Karpas-422 (cell line): ENCODE measurements at regions not wholly inside any gene's neighbourhood (a gene's known extent, or its start where the extent isn't known, plus 50 kb on each side); places are given as distances from the start of the nearest gene placed in this dataset.
A peak's percentile ranks its signal among the peaks of the same experiment; 100 is the strongest.

Source experiments
- DNase-seq: peaks from one replicate; pipeline ENCODE4 v3.0.0-alpha.2; 2015
- H2AFZ ChIP-seq: fragments of 200-600 bp; sonication (generic); 2 replicates; pipeline ENCODE4 v1.6.1; 2014; ENCODE audit warnings: antibody characterized with exemption, low read length, mixed read lengths
- H3K27ac ChIP-seq: fragments of 200-600 bp; sonication (generic); 2 replicates; pipeline ENCODE4 v1.5.1; 2014; ENCODE audit warnings: mild to moderate bottlenecking, low read length, moderate library complexity
- H3K27me3 ChIP-seq: fragments of 200-600 bp; sonication (generic); 2 replicates; pipeline ENCODE4 v1.6.1; 2014; ENCODE audit warnings: low read length, mixed read lengths
- H3K36me3 ChIP-seq: fragments of 200-600 bp; sonication (generic); 2 replicates; pipeline ENCODE4 v1.6.1; 2014; ENCODE audit warnings: low read length, mixed read lengths; ENCODE audit not compliant: insufficient read depth
- H3K4me1 ChIP-seq: fragments of 200-600 bp; sonication (generic); 2 replicates; pipeline ENCODE4 v1.6.1; 2014; ENCODE audit warnings: mild to moderate bottlenecking, low read length, mixed read lengths
- H3K4me2 ChIP-seq: fragments of 200-600 bp; sonication (generic); 2 replicates; pipeline ENCODE4 v1.6.1; 2014; ENCODE audit warnings: low read length, low read depth, mild to moderate bottlenecking; ENCODE audit not compliant: poor library complexity, severe bottlenecking
- H3K4me3 ChIP-seq: fragments of 200-600 bp; sonication (generic); 2 replicates; pipeline ENCODE4 v1.5.1; 2014; ENCODE audit warnings: mild to moderate bottlenecking, antibody characterized with exemption, low read length, mixed read lengths
- H3K79me2 ChIP-seq: fragments of 200-600 bp; sonication (generic); 2 replicates; pipeline ENCODE4 v1.6.1; 2014; ENCODE audit warnings: mild to moderate bottlenecking, low read length, mixed read lengths
- H3K9ac ChIP-seq: fragments of 200-600 bp; sonication (generic); 2 replicates; pipeline ENCODE4 v1.6.0; 2014; ENCODE audit warnings: low read length
- H3K9me2 ChIP-seq: fragments of 200-600 bp; sonication (generic), shearing (Covaris generic); replicated peaks from 2 replicates; pipeline ENCODE4 v1.6.0; 2014; ENCODE audit warnings: mild to moderate bottlenecking, low read length, moderate library complexity; ENCODE audit not compliant: insufficient read depth
- H3K9me3 ChIP-seq: fragments of 300-700, 200-600 bp; sonication (generic); 2 replicates; pipeline ENCODE4 v1.6.1; 2014; ENCODE audit warnings: low read length, mixed read lengths
- H4K20me1 ChIP-seq: fragments of 200-600 bp; sonication (generic); 2 replicates; pipeline ENCODE4 v1.6.1; 2014; ENCODE audit warnings: mild to moderate bottlenecking, antibody characterized with exemption, low read length, low read depth; ENCODE audit not compliant: insufficient read depth

DNA sequence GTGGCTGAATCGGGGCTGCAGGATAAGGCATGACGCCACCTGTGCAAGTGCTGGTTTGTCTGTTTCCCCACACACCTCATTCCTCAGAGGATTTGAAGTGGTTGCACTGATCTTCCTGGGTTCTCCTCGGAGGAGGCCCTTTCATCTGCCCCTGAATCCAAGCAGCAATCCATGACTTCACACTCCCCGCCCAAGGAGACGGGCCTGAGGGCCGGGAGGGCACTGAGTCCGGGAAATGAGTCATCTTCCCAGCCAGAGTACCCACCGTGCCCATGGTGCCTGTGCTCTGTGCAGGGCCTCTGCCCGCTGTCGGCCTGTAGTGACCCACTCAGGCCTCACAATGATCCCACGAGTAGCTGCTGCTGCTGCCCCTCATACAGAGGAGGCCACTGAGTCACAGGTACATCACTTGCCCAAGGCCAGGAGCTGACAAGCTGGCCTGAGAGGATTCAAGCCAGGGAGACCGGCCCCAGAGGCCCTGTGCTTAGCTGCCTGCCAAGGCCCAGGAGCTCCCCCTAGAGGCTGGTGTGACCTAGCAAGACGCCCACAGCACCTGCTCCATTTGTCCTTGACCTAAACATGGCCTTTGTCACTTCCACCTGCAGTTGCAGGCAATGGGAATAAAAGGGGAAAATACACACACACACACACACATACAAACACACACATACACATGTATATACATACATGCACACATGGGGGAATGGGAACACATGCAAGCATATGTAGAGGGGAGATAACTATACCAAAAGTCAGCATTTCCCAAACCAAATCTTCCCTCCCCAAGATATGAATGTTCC is 240.0 kb downstream of the C16orf95 start:
- no peak overlapping the region for H2AFZ ChIP-seq
- no peaks in the 10 kb centered on the region for H3K4me1 ChIP-seq
- DNase-seq: peak; percentile 89
- no peak overlapping the region for H3K9ac ChIP-seq
- no peak overlapping the region for H3K4me3 ChIP-seq
- no peaks in the 10 kb centered on the region for H4K20me1 ChIP-seq
- no peaks in the 10 kb centered on the region for H3K79me2 ChIP-seq
- peaks cover 7% of the 10 kb centered on the region for H3K9me3 ChIP-seq
- H3K27me3 ChIP-seq: no peaks in the 10 kb centered on the region; the same call in 1 of the 2 replicates
- no peak overlapping the region for H3K4me2 ChIP-seq
- H3K27ac ChIP-seq: no peak overlapping the region
- H3K9me2 ChIP-seq: no peaks in the 10 kb centered on the region
- H3K36me3 ChIP-seq: no peaks in the 10 kb centered on the region

DNA sequence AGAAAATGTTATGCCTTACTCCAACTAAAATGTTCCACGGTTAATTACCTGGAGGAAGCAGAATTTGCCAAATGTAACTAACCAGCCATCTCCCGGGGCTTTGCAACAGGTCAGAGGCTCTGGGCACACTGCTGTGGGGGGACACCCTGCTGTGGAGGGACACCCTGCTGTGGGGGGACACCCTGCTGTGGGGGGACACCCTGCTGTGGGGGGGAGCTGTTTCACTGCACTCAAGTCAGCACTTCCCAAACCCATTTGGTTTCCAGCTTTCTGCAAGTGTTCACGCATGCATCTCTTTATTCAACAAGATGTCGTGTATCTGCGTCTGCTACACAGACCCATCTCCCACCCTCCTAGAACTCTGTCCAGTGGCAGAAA is 239.5 kb downstream of the C16orf95 start:
- H3K27me3 ChIP-seq: no peaks in the 10 kb centered on the region; the same call in 1 of the 2 replicates
- no peak overlapping the region for H3K27ac ChIP-seq
- H4K20me1 ChIP-seq: no peaks in the 10 kb centered on the region
- H2AFZ ChIP-seq: no peak overlapping the region
- DNase-seq: no peak
- H3K9me2 ChIP-seq: no peaks in the 10 kb centered on the region
- H3K36me3 ChIP-seq: no peaks in the 10 kb centered on the region
- H3K4me2 ChIP-seq: no peak overlapping the region
- H3K9ac ChIP-seq: no peak overlapping the region
- peaks cover 7% of the 10 kb centered on the region for H3K9me3 ChIP-seq
- no peaks in the 10 kb centered on the region for H3K79me2 ChIP-seq
- H3K4me3 ChIP-seq: no peak overlapping the region
- no peaks in the 10 kb centered on the region for H3K4me1 ChIP-seq

DNA sequence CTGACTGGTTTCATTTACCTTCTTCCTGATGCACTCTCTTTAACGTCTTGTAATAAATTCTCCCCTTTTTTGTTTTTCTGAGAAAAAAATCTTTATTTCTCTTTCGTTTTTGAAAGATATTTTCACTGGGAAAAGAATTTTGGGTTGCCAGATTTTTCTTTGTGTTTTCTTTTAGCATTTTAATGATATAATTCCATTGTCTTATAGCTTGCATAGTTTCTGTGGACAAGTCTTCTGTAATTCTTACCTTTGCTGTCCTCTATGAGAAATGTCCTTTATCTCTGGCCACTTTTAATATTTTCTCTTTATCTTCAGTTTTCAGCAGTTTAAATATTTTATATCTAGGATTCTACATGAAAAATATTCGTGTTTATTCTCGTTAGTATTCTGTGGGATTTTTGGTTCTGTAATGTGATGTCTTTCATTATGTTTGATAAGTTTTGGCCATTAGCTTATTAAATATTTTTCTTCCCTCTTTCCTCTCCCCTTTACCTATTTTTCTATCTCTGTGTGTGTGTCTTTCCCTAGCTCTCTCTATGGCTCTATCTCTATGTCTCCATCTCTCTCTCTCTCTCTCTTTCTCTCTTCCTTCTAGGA is 236.5 kb downstream of the C16orf95 start:
- Histone ChIP-seq H3K4me3 (no peak overlapping the region), H3K27me3 (no peaks in the 10 kb centered on the region; the same call in 1 of the 2 replicates), H3K9me2 (no peaks in the 10 kb centered on the region), H3K79me2 (no peaks in the 10 kb centered on the region), H3K4me1 (no peaks in the 10 kb centered on the region), H2AFZ (no peak overlapping the region), H3K9me3 (peaks cover 7% of the 10 kb centered on the region), H3K27ac (no peak overlapping the region), H3K4me2 (no peak overlapping the region), H3K9ac (no peak overlapping the region), H3K36me3 (no peaks in the 10 kb centered on the region), H4K20me1 (no peaks in the 10 kb centered on the region)
- DNase-seq: no peak

DNA sequence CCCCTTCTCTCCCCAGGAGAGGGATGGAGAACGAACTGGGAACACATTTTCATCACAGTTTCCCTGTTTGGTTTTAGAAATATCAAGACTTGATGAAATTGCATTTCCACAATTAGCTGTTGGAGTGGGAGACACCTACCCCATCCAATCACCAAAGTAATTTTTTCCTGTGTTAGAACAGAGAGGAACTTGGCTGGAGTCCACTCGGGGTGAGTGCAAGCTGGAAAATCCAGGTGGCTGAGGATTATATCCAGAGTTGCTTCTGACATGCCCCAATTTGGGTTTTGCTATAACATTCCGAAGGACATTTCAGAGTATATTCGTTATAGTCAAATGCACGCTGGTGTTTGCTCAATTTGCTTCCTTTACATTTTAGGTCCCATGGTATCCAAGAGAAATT is 231.8 kb downstream of the C16orf95 start:
- H3K4me2 ChIP-seq: no peak overlapping the region
- no peaks in the 10 kb centered on the region for H3K36me3 ChIP-seq
- no peak overlapping the region for H3K4me3 ChIP-seq
- DNase-seq: no peak
- H3K79me2 ChIP-seq: no peaks in the 10 kb centered on the region
- no peaks in the 10 kb centered on the region; the same call in 1 of the 2 replicates for H3K27me3 ChIP-seq
- no peaks in the 10 kb centered on the region for H4K20me1 ChIP-seq
- no peaks in the 10 kb centered on the region for H3K9me2 ChIP-seq
- H3K9ac ChIP-seq: no peak overlapping the region
- no peak overlapping the region for H2AFZ ChIP-seq
- H3K4me1 ChIP-seq: no peaks in the 10 kb centered on the region
- no peak overlapping the region for H3K27ac ChIP-seq
- H3K9me3 ChIP-seq: peaks cover 2% of the 10 kb centered on the region

DNA sequence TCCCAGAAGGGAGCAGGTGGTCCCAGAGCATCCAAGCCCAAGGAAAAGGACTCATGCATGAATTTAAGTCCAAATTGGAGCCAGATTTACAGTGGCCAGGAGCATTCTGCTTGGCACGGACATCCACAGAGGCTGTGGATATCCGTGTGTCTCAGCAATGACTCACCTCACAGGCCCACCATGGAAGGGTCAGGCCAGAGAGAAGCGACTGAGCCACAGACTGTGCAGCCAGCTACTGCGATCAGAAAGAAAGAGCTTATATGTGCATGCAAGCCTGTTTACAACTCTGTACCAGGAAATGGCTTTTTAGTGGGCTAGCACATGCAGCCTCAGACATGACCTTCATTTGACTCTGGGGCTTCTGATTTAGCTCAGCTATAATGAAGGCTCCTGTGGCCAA is 231.0 kb downstream of the C16orf95 start:
- DNase-seq: no peak
- no peaks in the 10 kb centered on the region for H3K9me2 ChIP-seq
- H2AFZ ChIP-seq: no peak overlapping the region
- H3K4me2 ChIP-seq: no peak overlapping the region
- no peak overlapping the region for H3K9ac ChIP-seq
- H3K4me1 ChIP-seq: no peaks in the 10 kb centered on the region
- no peaks in the 10 kb centered on the region for H3K79me2 ChIP-seq
- H4K20me1 ChIP-seq: no peaks in the 10 kb centered on the region
- no peak overlapping the region for H3K4me3 ChIP-seq
- no peak overlapping the region for H3K27ac ChIP-seq
- H3K36me3 ChIP-seq: no peaks in the 10 kb centered on the region
- H3K9me3 ChIP-seq: no peaks in the 10 kb centered on the region; the same call in 1 of the 2 replicates
- no peaks in the 10 kb centered on the region for H3K27me3 ChIP-seq

DNA sequence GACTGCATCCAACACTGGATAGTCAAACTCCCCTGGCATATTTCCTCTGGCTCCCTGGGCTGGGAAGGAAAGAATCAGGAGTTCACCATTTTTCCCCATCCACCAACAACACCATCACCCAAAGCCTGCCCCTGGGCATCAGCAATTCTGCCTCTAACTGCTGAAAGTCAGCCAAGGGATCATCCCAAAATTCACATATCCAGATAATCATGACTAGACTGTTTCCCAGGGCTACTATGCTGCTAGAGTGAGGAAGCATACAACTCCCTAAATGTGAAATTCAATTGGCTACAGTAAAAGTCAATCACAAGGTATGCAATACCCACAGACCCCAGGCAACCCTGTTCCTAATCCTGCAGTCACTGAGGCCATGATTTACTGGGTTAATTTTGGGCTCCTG is 230.6 kb downstream of the C16orf95 start:
- no peak for DNase-seq

DNA sequence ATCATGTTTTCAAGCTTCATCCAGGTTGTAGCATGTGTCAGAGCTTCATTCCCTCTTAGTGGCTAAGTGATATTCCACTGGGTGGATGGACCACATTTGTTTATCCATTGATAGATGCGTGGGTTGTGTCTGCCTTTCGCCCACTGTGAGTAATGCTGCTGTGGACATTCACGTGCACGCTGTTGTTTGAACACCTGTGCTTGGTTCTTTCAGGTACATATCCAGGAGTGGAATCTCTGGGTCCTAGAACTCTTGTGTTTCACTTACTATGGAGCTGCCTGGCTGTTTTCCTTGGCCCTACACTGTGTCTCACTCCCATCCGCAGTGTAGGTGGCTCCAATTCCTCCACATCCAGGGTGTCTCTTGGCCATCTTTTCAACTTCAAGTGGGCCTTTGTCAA is 224.2 kb downstream of the C16orf95 start:
- Histone ChIP-seq H3K9ac (no peak overlapping the region), H3K9me2 (no peaks in the 10 kb centered on the region), H3K4me1 (no peaks in the 10 kb centered on the region), H3K4me2 (no peak overlapping the region), H3K27ac (no peak overlapping the region), H3K36me3 (no peaks in the 10 kb centered on the region), H3K27me3 (no peaks in the 10 kb centered on the region), H3K9me3 (no peaks in the 10 kb centered on the region), H3K4me3 (no peak overlapping the region), H3K79me2 (no peaks in the 10 kb centered on the region), H2AFZ (no peak overlapping the region), H4K20me1 (no peaks in the 10 kb centered on the region)
- no peak for DNase-seq

More for the DNA sequence above, 230.6 kb downstream of the C16orf95 start:
- H3K4me1 ChIP-seq: no peaks in the 10 kb centered on the region
- H3K9ac ChIP-seq: no peak overlapping the region
- H3K9me2 ChIP-seq: no peaks in the 10 kb centered on the region
- H3K27me3 ChIP-seq: no peaks in the 10 kb centered on the region
- H3K79me2 ChIP-seq: no peaks in the 10 kb centered on the region
- no peaks in the 10 kb centered on the region for H3K9me3 ChIP-seq
- H3K4me3 ChIP-seq: no peak overlapping the region
- H2AFZ ChIP-seq: no peak overlapping the region
- H3K36me3 ChIP-seq: no peaks in the 10 kb centered on the region
- H4K20me1 ChIP-seq: no peaks in the 10 kb centered on the region
- no peak overlapping the region for H3K4me2 ChIP-seq
- H3K27ac ChIP-seq: no peak overlapping the region

DNA sequence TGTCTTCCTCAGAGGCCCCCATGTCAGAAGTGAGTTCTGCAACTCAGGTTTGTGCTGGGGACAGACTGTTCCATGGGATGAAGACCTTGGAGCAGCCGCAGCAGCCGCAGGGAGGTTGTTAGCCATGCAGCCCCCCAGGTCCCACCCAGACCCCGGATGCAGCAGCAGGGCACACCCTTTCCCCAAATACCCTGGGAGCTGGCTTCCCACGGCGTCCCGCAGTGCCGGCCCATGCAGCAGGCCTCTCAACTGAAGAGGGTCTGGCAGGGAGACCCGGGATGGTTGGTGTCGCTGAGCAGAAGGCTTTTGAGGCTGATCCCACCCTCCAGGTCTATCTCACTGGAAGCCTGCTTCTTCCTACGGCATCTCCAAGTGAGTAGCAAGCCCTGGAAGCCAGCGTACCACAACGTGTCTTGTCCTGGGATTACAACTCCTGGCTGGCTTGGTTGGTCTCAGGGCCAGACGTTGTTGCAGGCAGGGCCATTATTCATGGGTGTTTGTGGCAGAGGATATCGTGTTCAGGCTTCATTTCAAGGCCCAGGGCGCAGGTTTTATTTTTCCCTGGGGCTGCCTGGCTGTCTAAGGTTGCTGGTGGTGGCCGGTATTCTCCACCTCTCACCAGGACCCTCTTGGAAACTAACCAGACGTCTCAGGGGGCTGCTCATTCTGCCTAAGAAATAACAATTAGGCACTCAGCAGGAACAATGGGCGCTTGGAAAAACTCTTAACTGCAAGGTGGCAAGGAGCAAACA is 223.2 kb downstream of the C16orf95 start:
- H3K9me2 ChIP-seq: no peaks in the 10 kb centered on the region
- H3K9ac ChIP-seq: no peak overlapping the region
- H3K27me3 ChIP-seq: no peaks in the 10 kb centered on the region
- H4K20me1 ChIP-seq: no peaks in the 10 kb centered on the region
- no peaks in the 10 kb centered on the region for H3K79me2 ChIP-seq
- H3K27ac ChIP-seq: no peak overlapping the region
- H2AFZ ChIP-seq: no peak overlapping the region
- no peak for DNase-seq
- H3K4me2 ChIP-seq: no peak overlapping the region
- no peak overlapping the region for H3K4me3 ChIP-seq
- no peaks in the 10 kb centered on the region for H3K9me3 ChIP-seq
- H3K36me3 ChIP-seq: no peaks in the 10 kb centered on the region
- no peaks in the 10 kb centered on the region for H3K4me1 ChIP-seq
